ENCODE measurements at regions not wholly inside any gene's neighbourhood (a gene's known extent, or its start where the extent isn't known, plus 50 kb on each side); places are given as distances from the start of the nearest gene placed in this dataset.

- TF ChIP-seq CTCF (conservative IDR thresholded peaks at IDR 0.05; ENCODE audit: low read length) (no peak), EZH2phosphoT487 (IDR thresholded peaks at IDR 0.05; ENCODE audit: borderline replicate concordance, low read depth, low read length) (no peak)
Measured at GRCh38 chr15:62809115-62809967, 233.2 kb upstream of the TPM1 start.
